Upper lobe of left lung (tissue), 4 donors: ENCODE measurements at regions not wholly inside any gene's neighbourhood (a gene's known extent, or its start where the extent isn't known, plus 50 kb on each side); places are given as distances from the start of the nearest gene placed in this dataset.

Source experiments
- EP300 ChIP-seq, 4 donors: sonication (generic); formaldehyde crosslinking; IDR thresholded peaks; one replicate each; pipeline ENCODE4 v1.5.1; 2017; ENCODE audit warnings: antibody characterized with exemption in 4 of 4, control low read depth in 2 of 4
- POLR2A ChIP-seq, 4 donors: fragments of 450-650 bp; IDR thresholded peaks; one replicate each; pipeline ENCODE4 v1.5.1; 2016 to 2017; ENCODE audit warnings: antibody characterized with exemption in 4 of 4, mild to moderate bottlenecking in 2 of 4
- TF ChIP-seq, protein P1 (sequence below), 6 experiments: fragments of 450-650 bp in 4 of 6; fragments of 200-600 bp in 2 of 6; sonication (generic) in 2 of 6; IDR thresholded peaks; one replicate each; pipeline ENCODE4 v1.5.1; 2016 to 2019; ENCODE audit warnings: antibody characterized with exemption in 6 of 6

DNA sequence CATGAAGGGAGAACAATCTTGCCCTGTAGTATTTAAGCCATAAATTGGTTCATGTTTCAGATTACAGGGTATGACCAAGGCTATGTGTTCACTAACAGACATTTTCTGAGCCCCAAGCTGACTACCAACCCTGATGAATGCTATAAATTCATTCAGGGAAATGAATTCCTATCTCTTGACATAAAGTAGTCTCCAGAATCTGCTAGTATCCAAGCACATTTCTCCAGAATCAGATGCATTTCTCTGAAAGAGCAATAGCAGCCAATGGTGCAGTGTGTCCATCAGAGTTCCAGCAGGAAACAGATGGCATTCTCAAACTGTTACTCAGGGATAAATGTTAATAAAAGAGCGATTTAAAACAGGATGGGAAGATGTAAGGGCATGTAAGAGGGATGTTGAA is 226.4 kb downstream of the COG6 start:
- TF ChIP-seq, protein P1, sequence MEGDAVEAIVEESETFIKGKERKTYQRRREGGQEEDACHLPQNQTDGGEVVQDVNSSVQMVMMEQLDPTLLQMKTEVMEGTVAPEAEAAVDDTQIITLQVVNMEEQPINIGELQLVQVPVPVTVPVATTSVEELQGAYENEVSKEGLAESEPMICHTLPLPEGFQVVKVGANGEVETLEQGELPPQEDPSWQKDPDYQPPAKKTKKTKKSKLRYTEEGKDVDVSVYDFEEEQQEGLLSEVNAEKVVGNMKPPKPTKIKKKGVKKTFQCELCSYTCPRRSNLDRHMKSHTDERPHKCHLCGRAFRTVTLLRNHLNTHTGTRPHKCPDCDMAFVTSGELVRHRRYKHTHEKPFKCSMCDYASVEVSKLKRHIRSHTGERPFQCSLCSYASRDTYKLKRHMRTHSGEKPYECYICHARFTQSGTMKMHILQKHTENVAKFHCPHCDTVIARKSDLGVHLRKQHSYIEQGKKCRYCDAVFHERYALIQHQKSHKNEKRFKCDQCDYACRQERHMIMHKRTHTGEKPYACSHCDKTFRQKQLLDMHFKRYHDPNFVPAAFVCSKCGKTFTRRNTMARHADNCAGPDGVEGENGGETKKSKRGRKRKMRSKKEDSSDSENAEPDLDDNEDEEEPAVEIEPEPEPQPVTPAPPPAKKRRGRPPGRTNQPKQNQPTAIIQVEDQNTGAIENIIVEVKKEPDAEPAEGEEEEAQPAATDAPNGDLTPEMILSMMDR (IDR thresholded peaks at IDR 0.05), result no peak
- TF ChIP-seq POLR2A (IDR thresholded peaks at IDR 0.05) (no peak), EP300 (IDR thresholded peaks at IDR 0.05) (no peak)
